ENCODE measurements at regions not wholly inside any gene's neighbourhood (a gene's known extent, or its start where the extent isn't known, plus 50 kb on each side); places are given as distances from the start of the nearest gene placed in this dataset.

DNA sequence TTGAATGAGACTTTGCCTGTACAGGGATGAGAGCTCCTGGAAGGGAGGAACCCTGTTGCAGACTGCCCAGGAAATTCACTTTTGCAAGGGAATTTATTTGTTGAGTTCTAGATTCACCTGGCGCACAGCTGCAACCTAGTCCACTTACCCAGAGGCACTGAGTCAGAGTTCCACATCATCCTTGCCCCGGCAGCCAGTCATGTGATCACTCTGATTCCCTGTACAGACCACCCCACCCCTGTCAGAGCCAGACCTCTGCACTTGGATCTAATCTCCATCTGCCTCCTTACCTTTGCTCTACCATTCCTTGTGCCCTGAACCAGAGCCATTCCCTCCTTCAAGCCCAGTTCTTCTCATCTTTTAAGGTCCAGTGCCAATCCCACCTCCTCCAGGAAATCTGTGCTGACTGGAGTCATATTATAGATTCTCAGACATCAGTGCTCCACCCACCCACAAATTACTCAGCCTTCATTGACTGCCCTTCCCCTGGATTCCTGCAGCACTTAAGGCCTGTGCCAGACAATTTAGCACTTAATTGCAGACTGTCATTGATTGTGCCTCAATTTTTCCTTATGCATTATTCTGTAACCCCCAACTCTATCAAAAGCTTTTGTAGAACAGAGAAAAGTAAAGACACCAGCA, 84.1 kb upstream of the MAGEA4 start:
- H3K9me3 Mint-ChIP-seq: no peaks in the 10 kb centered on the region
- no peak overlapping the region for H2AFZ ChIP-seq
- TF ChIP-seq, protein P1, sequence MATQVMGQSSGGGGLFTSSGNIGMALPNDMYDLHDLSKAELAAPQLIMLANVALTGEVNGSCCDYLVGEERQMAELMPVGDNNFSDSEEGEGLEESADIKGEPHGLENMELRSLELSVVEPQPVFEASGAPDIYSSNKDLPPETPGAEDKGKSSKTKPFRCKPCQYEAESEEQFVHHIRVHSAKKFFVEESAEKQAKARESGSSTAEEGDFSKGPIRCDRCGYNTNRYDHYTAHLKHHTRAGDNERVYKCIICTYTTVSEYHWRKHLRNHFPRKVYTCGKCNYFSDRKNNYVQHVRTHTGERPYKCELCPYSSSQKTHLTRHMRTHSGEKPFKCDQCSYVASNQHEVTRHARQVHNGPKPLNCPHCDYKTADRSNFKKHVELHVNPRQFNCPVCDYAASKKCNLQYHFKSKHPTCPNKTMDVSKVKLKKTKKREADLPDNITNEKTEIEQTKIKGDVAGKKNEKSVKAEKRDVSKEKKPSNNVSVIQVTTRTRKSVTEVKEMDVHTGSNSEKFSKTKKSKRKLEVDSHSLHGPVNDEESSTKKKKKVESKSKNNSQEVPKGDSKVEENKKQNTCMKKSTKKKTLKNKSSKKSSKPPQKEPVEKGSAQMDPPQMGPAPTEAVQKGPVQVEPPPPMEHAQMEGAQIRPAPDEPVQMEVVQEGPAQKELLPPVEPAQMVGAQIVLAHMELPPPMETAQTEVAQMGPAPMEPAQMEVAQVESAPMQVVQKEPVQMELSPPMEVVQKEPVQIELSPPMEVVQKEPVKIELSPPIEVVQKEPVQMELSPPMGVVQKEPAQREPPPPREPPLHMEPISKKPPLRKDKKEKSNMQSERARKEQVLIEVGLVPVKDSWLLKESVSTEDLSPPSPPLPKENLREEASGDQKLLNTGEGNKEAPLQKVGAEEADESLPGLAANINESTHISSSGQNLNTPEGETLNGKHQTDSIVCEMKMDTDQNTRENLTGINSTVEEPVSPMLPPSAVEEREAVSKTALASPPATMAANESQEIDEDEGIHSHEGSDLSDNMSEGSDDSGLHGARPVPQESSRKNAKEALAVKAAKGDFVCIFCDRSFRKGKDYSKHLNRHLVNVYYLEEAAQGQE (IDR thresholded peaks at IDR 0.05; ENCODE audit: unreplicated experiment): no peak
- TF ChIP-seq CREB1 (CRISPR knock-in tag; IDR thresholded peaks at IDR 0.05; ENCODE audit: low read depth): no peak
- TF ChIP-seq, protein P2, sequence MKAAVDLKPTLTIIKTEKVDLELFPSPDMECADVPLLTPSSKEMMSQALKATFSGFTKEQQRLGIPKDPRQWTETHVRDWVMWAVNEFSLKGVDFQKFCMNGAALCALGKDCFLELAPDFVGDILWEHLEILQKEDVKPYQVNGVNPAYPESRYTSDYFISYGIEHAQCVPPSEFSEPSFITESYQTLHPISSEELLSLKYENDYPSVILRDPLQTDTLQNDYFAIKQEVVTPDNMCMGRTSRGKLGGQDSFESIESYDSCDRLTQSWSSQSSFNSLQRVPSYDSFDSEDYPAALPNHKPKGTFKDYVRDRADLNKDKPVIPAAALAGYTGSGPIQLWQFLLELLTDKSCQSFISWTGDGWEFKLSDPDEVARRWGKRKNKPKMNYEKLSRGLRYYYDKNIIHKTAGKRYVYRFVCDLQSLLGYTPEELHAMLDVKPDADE (IDR thresholded peaks at IDR 0.05): no peak
- TF ChIP-seq JUNB (IDR thresholded peaks at IDR 0.05; ENCODE audit: unreplicated experiment): no peak
- TF ChIP-seq EZH2phosphoT487 (IDR thresholded peaks at IDR 0.05; ENCODE audit: unreplicated experiment): no peak
- H3K27ac Mint-ChIP-seq: no peak overlapping the region
- H3K27me3 Mint-ChIP-seq (ENCODE audit: insufficient read depth, low read depth, poor library complexity): peaks cover 2% of the 10 kb centered on the region
- peaks cover 10% of the 10 kb centered on the region; the same call in 2 of the 3 replicates for H3K4me1 Mint-ChIP-seq
- H3K4me1 ChIP-seq (ENCODE audit: insufficient read depth): no peaks in the 10 kb centered on the region
- no peaks in the 10 kb centered on the region for H3K27me3 ChIP-seq (ENCODE audit: insufficient read depth)
- H3K4me3 ChIP-seq: no peak overlapping the region
- no peaks in the 10 kb centered on the region for H4K20me1 ChIP-seq (replicated peaks; ENCODE audit: insufficient read depth)
- no peaks in the 10 kb centered on the region for H3K36me3 ChIP-seq (ENCODE audit: insufficient read depth)
- no peak overlapping the region for H3K27ac ChIP-seq (ENCODE audit: low read depth)
- H3K4me3 Mint-ChIP-seq: no peak overlapping the region
- no peaks in the 10 kb centered on the region; the same call in 1 of the 2 replicates for H3K9me2 ChIP-seq (ENCODE audit: insufficient read depth)
- ATAC-seq (no peak), DNase-seq (ENCODE audit: low spot score) (no peak)
- no peaks in the 10 kb centered on the region for H3F3A ChIP-seq (replicated peaks; ENCODE audit: low read depth)
- H3K36me3 Mint-ChIP-seq (ENCODE audit: low read depth): no peaks in the 10 kb centered on the region
- H3K79me2 ChIP-seq (replicated peaks; ENCODE audit: insufficient read depth): no peaks in the 10 kb centered on the region
- no peak overlapping the region for H3K4me2 ChIP-seq

- Histone ChIP-seq H3K27ac (ENCODE audit: low read depth) (no peak overlapping the region), H3K9me2 (ENCODE audit: insufficient read depth) (no peaks in the 10 kb centered on the region; the same call in 1 of the 2 replicates), H2AFZ (no peak overlapping the region), H3K27me3 (ENCODE audit: insufficient read depth) (no peaks in the 10 kb centered on the region), H3K4me3 (no peak overlapping the region), H3F3A (replicated peaks; ENCODE audit: low read depth) (no peaks in the 10 kb centered on the region), H3K79me2 (replicated peaks; ENCODE audit: insufficient read depth) (no peaks in the 10 kb centered on the region), H4K20me1 (replicated peaks; ENCODE audit: insufficient read depth) (no peaks in the 10 kb centered on the region), H3K36me3 (ENCODE audit: insufficient read depth) (no peaks in the 10 kb centered on the region), H3K4me1 (ENCODE audit: insufficient read depth) (no peaks in the 10 kb centered on the region), H3K4me2 (no peak overlapping the region)
- Mint-ChIP-seq H3K36me3 (ENCODE audit: low read depth) (no peaks in the 10 kb centered on the region), H3K27ac (no peak overlapping the region), H3K4me1 (peaks cover 7% of the 10 kb centered on the region; the same call in 2 of the 3 replicates), H3K4me3 (no peak overlapping the region), H3K9me3 (no peaks in the 10 kb centered on the region), H3K27me3 (ENCODE audit: insufficient read depth, low read depth, poor library complexity) (peaks cover 5% of the 10 kb centered on the region)
- DNase-seq (ENCODE audit: low spot score) (peak; percentile 28), ATAC-seq (peak; percentile 68)
- no peak for TF ChIP-seq POLR2AphosphoS5 (IDR thresholded peaks at IDR 0.05; ENCODE audit: low read depth)
- TF ChIP-seq, protein P3, sequence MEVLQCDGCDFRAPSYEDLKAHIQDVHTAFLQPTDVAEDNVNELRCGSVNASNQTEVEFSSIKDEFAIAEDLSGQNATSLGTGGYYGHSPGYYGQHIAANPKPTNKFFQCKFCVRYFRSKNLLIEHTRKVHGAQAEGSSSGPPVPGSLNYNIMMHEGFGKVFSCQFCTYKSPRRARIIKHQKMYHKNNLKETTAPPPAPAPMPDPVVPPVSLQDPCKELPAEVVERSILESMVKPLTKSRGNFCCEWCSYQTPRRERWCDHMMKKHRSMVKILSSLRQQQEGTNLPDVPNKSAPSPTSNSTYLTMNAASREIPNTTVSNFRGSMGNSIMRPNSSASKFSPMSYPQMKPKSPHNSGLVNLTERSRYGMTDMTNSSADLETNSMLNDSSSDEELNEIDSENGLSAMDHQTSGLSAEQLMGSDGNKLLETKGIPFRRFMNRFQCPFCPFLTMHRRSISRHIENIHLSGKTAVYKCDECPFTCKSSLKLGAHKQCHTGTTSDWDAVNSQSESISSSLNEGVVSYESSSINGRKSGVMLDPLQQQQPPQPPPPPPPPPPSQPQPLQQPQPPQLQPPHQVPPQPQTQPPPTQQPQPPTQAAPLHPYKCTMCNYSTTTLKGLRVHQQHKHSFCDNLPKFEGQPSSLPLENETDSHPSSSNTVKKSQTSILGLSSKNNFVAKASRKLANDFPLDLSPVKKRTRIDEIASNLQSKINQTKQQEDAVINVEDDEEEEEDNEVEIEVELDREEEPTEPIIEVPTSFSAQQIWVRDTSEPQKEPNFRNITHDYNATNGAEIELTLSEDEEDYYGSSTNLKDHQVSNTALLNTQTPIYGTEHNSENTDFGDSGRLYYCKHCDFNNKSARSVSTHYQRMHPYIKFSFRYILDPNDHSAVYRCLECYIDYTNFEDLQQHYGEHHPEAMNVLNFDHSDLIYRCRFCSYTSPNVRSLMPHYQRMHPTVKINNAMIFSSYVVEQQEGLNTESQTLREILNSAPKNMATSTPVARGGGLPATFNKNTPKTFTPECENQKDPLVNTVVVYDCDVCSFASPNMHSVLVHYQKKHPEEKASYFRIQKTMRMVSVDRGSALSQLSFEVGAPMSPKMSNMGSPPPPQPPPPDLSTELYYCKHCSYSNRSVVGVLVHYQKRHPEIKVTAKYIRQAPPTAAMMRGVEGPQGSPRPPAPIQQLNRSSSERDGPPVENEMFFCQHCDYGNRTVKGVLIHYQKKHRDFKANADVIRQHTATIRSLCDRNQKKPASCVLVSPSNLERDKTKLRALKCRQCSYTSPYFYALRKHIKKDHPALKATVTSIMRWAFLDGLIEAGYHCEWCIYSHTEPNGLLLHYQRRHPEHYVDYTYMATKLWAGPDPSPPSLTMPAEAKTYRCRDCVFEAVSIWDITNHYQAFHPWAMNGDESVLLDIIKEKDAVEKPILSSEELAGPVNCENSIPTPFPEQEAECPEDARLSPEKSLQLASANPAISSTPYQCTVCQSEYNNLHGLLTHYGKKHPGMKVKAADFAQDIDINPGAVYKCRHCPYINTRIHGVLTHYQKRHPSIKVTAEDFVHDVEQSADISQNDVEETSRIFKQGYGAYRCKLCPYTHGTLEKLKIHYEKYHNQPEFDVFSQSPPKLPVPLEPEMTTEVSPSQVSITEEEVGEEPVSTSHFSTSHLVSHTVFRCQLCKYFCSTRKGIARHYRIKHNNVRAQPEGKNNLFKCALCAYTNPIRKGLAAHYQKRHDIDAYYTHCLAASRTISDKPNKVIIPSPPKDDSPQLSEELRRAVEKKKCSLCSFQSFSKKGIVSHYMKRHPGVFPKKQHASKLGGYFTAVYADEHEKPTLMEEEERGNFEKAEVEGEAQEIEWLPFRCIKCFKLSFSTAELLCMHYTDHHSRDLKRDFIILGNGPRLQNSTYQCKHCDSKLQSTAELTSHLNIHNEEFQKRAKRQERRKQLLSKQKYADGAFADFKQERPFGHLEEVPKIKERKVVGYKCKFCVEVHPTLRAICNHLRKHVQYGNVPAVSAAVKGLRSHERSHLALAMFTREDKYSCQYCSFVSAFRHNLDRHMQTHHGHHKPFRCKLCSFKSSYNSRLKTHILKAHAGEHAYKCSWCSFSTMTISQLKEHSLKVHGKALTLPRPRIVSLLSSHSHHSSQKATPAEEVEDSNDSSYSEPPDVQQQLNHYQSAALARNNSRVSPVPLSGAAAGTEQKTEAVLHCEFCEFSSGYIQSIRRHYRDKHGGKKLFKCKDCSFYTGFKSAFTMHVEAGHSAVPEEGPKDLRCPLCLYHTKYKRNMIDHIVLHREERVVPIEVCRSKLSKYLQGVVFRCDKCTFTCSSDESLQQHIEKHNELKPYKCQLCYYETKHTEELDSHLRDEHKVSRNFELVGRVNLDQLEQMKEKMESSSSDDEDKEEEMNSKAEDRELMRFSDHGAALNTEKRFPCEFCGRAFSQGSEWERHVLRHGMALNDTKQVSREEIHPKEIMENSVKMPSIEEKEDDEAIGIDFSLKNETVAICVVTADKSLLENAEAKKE (CRISPR knock-in tag; IDR thresholded peaks at IDR 0.05): no peak
Measured at GRCh38 chrX:151830911-151831310, 81.8 kb upstream of the MAGEA4 start.

Measured in GM23338 (cell line).